Suprapubic skin (tissue), 4 donors: ENCODE measurements at regions not wholly inside any gene's neighbourhood (a gene's known extent, or its start where the extent isn't known, plus 50 kb on each side); places are given as distances from the start of the nearest gene placed in this dataset.

Experiments
- DNase-seq, 2 donors: peaks; one replicate each; pipeline ENCODE4 v3.0.0-alpha.2; 2019; ENCODE audit warnings: low spot score in 2 of 2
- H3K27ac ChIP-seq: fragments of 200-600 bp; sonication (generic); one replicate; pipeline ENCODE4 v1.5.1; 2019
- H3K27me3 ChIP-seq: fragments of 200-600 bp; sonication (generic); one replicate; pipeline ENCODE4 v1.5.1; 2019
- H3K36me3 ChIP-seq: fragments of 200-600 bp; sonication (generic); one replicate; pipeline ENCODE4 v1.5.1; 2019
- H3K4me1 ChIP-seq: fragments of 200-600 bp; sonication (generic); one replicate; pipeline ENCODE4 v1.5.1; 2019
- H3K4me3 ChIP-seq: fragments of 200-600 bp; sonication (generic); one replicate; pipeline ENCODE4 v1.5.1; 2019; ENCODE audit warnings: mild to moderate bottlenecking
- H3K9me3 ChIP-seq: fragments of 200-600 bp; sonication (generic); one replicate; pipeline ENCODE4 v1.5.1; 2019
- CTCF ChIP-seq, 2 donors: fragments of 200-600 bp in 1 of 2; fragments of 450-650 bp in 1 of 2; sonication (generic) in 1 of 2; IDR thresholded peaks; one replicate each; pipeline ENCODE4 v1.5.1; 2016 to 2019; ENCODE audit warnings: antibody characterized with exemption in 2 of 2, mild to moderate bottlenecking in 1 of 2, moderate library complexity in 1 of 2
- EP300 ChIP-seq: sonication (generic); formaldehyde crosslinking; IDR thresholded peaks from one replicate; pipeline ENCODE4 v1.6.1; 2017; ENCODE audit warnings: antibody characterized with exemption
- POLR2A ChIP-seq, 2 donors: fragments of 450-650 bp; IDR thresholded peaks; one replicate each; pipeline ENCODE4 v1.6.1; 2017; ENCODE audit warnings: antibody characterized with exemption in 2 of 2, mild to moderate bottlenecking in 2 of 2, moderate library complexity in 2 of 2
- POLR2AphosphoS5 ChIP-seq, 3 donors: sonication (generic); formaldehyde crosslinking; IDR thresholded peaks; one replicate each; pipeline ENCODE4 v1.6.1; 2017; ENCODE audit warnings: antibody characterized with exemption in 3 of 3
- WGBS: methylation state at CpG from one replicate; pipeline ENCODE4 v1.1.5; 2018; 5-methylcytosine and 5-hydroxymethylcytosine counted together

GRCh38 chr22:49613511-49614270 is 214.0 kb downstream of the BRD1 start:
- Histone ChIP-seq H3K4me1 (no peaks in the 10 kb centered on the region), H3K27ac (no peak overlapping the region), H3K4me3 (no peak overlapping the region), H3K9me3 (peaks cover 6% of the 10 kb centered on the region), H3K27me3 (peaks cover 5% of the 10 kb centered on the region), H3K36me3 (no peaks in the 10 kb centered on the region)
- TF ChIP-seq POLR2AphosphoS5 (IDR thresholded peaks at IDR 0.05) (no peak), CTCF (IDR thresholded peaks at IDR 0.05) (no peak), EP300 (no peak), POLR2A (IDR thresholded peaks at IDR 0.05) (no peak)
- no peak for DNase-seq
- 84% methylated on average over 18 of the region's 18 CpGs for WGBS

GRCh38 chr22:49613108-49613507 is 214.6 kb downstream of the BRD1 start:
- Histone ChIP-seq H3K4me1 (no peaks in the 10 kb centered on the region), H3K4me3 (no peak overlapping the region), H3K9me3 (peaks cover 6% of the 10 kb centered on the region), H3K36me3 (no peaks in the 10 kb centered on the region), H3K27me3 (no peaks in the 10 kb centered on the region), H3K27ac (no peak overlapping the region)
- DNase-seq, result peak in 1 of 2 donors; percentile 33
- TF ChIP-seq EP300, result no peak
- no peak for TF ChIP-seq POLR2AphosphoS5 (IDR thresholded peaks at IDR 0.05)
- TF ChIP-seq POLR2A (IDR thresholded peaks at IDR 0.05), result no peak
- 96% methylated on average over 5 of the region's 5 CpGs for WGBS

- Histone ChIP-seq H3K36me3 (no peaks in the 10 kb centered on the region), H3K9me3 (peaks cover 6% of the 10 kb centered on the region), H3K4me1 (no peaks in the 10 kb centered on the region), H3K4me3 (no peak overlapping the region), H3K27me3 (no peaks in the 10 kb centered on the region), H3K27ac (no peak overlapping the region)
- 87% methylated on average over 22 of the region's 24 CpGs for WGBS
- TF ChIP-seq EP300 (no peak), POLR2A (IDR thresholded peaks at IDR 0.05) (no peak), POLR2AphosphoS5 (IDR thresholded peaks at IDR 0.05) (no peak), CTCF (IDR thresholded peaks at IDR 0.05) (no peak)
- peak; percentile 51 to 68 for DNase-seq
Observed at GRCh38 chr22:49609207-49609876, 218.3 kb downstream of the BRD1 start.

- H3K36me3 ChIP-seq, result no peaks in the 10 kb centered on the region
Observed at GRCh38 chr22:49608660-49609059, 219.0 kb downstream of the BRD1 start.

GRCh38 chr22:49608228-49608627 is 219.4 kb downstream of the BRD1 start:
- Histone ChIP-seq H3K27me3 (no peaks in the 10 kb centered on the region), H3K36me3 (no peaks in the 10 kb centered on the region), H3K4me1 (no peaks in the 10 kb centered on the region), H3K4me3 (no peak overlapping the region), H3K27ac (no peak overlapping the region), H3K9me3 (peaks cover 6% of the 10 kb centered on the region)
- 88% methylated on average over 5 of the region's 8 CpGs for WGBS
- TF ChIP-seq POLR2AphosphoS5 (IDR thresholded peaks at IDR 0.05) (no peak), CTCF (IDR thresholded peaks at IDR 0.05) (no peak), EP300 (no peak), POLR2A (IDR thresholded peaks at IDR 0.05) (no peak)
- DNase-seq, result peak; percentile 46 to 68

More at GRCh38 chr22:49608660-49609059, 219.0 kb downstream of the BRD1 start:
- no peaks in the 10 kb centered on the region for H3K4me1 ChIP-seq
- H3K27ac ChIP-seq, result no peak overlapping the region
- TF ChIP-seq EP300 (no peak), CTCF (IDR thresholded peaks at IDR 0.05) (no peak), POLR2AphosphoS5 (IDR thresholded peaks at IDR 0.05) (no peak), POLR2A (IDR thresholded peaks at IDR 0.05) (no peak)
- no peak overlapping the region for H3K4me3 ChIP-seq
- DNase-seq, result peak in 1 of 2 donors; percentile 41
- peaks cover 6% of the 10 kb centered on the region for H3K9me3 ChIP-seq
- no peaks in the 10 kb centered on the region for H3K27me3 ChIP-seq
- 90% methylated on average over 14 of the region's 14 CpGs for WGBS
